NT2/D1 (cell line): ENCODE measurements at regions not wholly inside any gene's neighbourhood (a gene's known extent, or its start where the extent isn't known, plus 50 kb on each side); places are given as distances from the start of the nearest gene placed in this dataset.

Source experiments
- SUZ12 ChIP-seq: IDR thresholded peaks from 2 replicates; pipeline ENCODE4 v1.6.1; 2011; ENCODE audit not compliant: insufficient read length, insufficient read depth; ENCODE audit errors: extremely low read depth
- ZNF274 ChIP-seq: IDR thresholded peaks from 2 replicates; pipeline ENCODE4 v1.6.1; 2011; ENCODE audit warnings: mild to moderate bottlenecking, low read depth, low read length

GRCh38 chr9:23015557-23015956 is 568.9 kb downstream of the DMRTA1 start:
- TF ChIP-seq ZNF274 (no peak), SUZ12 (no peak)
